PC-9 (cell line): ENCODE measurements at regions not wholly inside any gene's neighbourhood (a gene's known extent, or its start where the extent isn't known, plus 50 kb on each side); places are given as distances from the start of the nearest gene placed in this dataset.

Experiments
- BruUV-seq: library from RNA; stranded (reverse); fragments of 400-500 nt; replicated peaks from 2 replicates; lab custom pipeline; 2021; lab: Mats Ljungman, UMichigan
- CTCF ChIA-PET: fragments of 300-600 bp; sonication (Branson Sonifier 250); formaldehyde crosslinking; loops from one replicate; lab custom pipeline; 2022; ENCODE audit warnings: antibody characterized with exemption; lab: Charles Lee
- POLR2A ChIA-PET: fragments of 300-600 bp; sonication (Branson Sonifier 250); formaldehyde crosslinking; loops from one replicate; lab custom pipeline; 2022; ENCODE audit warnings: antibody characterized with exemption; ENCODE audit not compliant: unreplicated experiment; lab: Charles Lee
- DNase-seq, 2 experiments: peaks; one replicate each; pipeline versions ENCODE4 v3.0.0 to v3.0.0-alpha.2; 2015 to 2022; ENCODE audit warnings: mixed read lengths in 1 of 2
- H2AFZ ChIP-seq: fragments of 200-600 bp; sonication (generic); 2 replicates; pipeline ENCODE4 v1.8.1; 2017; ENCODE audit warnings: antibody characterized with exemption
- H3F3A ChIP-seq: fragments of 200-600 bp; sonication (generic); 2 replicates; pipeline ENCODE4 v1.8.1; 2017; ENCODE audit warnings: antibody characterized with exemption, mild to moderate bottlenecking, low read depth; ENCODE audit not compliant: insufficient read depth
- H3K27ac ChIP-seq: fragments of 200-600 bp; sonication (generic); 2 replicates; pipeline ENCODE4 v1.6.1; 2016; ENCODE audit warnings: mixed run types
- H3K27me3 ChIP-seq: fragments of 200-600 bp; sonication (generic); 2 replicates; pipeline ENCODE4 v1.6.1; 2016; ENCODE audit warnings: low read depth, mixed run types; ENCODE audit not compliant: insufficient read depth
- H3K36me3 ChIP-seq: fragments of 200-600 bp; sonication (generic); 2 replicates; pipeline ENCODE4 v1.6.1; 2016; ENCODE audit warnings: low read depth, mixed run types
- H3K4me1 ChIP-seq: fragments of 200-600 bp; sonication (generic); replicated peaks from 2 replicates; pipeline ENCODE4 v1.6.1; 2016; ENCODE audit warnings: mixed run types; ENCODE audit not compliant: insufficient read depth
- H3K4me2 ChIP-seq: fragments of 200-600 bp; sonication (generic); 2 replicates; pipeline ENCODE4 v1.6.1; 2017; ENCODE audit warnings: mixed run types
- H3K4me3 ChIP-seq: fragments of 200-600 bp; sonication (generic); 2 replicates; pipeline ENCODE4 v1.6.1; 2016; ENCODE audit warnings: mixed run types
- H3K79me2 ChIP-seq: fragments of 200-600 bp; sonication (generic); 2 replicates; pipeline ENCODE4 v1.6.1; 2017; ENCODE audit warnings: low read depth, mixed run types
- H3K9me2 ChIP-seq: fragments of 200-600 bp; sonication (generic); 2 replicates; pipeline ENCODE4 v1.8.1; 2017; ENCODE audit warnings: mild to moderate bottlenecking; ENCODE audit not compliant: insufficient read depth
- H3K9me3 ChIP-seq: fragments of 200-600 bp; sonication (generic); 2 replicates; pipeline ENCODE4 v1.8.1; 2016; ENCODE audit warnings: low read depth; ENCODE audit not compliant: insufficient read depth
- H4K20me1 ChIP-seq: fragments of 200-600 bp; sonication (generic); 2 replicates; pipeline ENCODE4 v1.8.1; 2017; ENCODE audit not compliant: insufficient read depth
- CTCF ChIP-seq: fragments of 200-600 bp; sonication (generic); conservative IDR thresholded peaks from 2 replicates; pipeline ENCODE4 v1.6.1; 2017; ENCODE audit warnings: mixed run types, antibody characterized with exemption, mild to moderate bottlenecking, moderate library complexity
- EZH2 ChIP-seq: fragments of 200-600 bp; sonication (generic); IDR thresholded peaks from 2 replicates; pipeline ENCODE4 v1.8.0; 2017; ENCODE audit warnings: antibody characterized with exemption, low read depth
- intact Hi-C: fragments of 100-400 bp; cut with micrococcal nuclease; formaldehyde crosslinking; loops from one replicate; pipeline ENCODE4 v1.10.0; 2022; ENCODE audit not compliant: unreplicated experiment

- no peak overlapping the region for H2AFZ ChIP-seq
- ChIA-PET POLR2A (no interaction called here), CTCF (no interaction called here)
- H3K9me2 ChIP-seq = no peaks in the 10 kb centered on the region
- no peaks in the 10 kb centered on the region; the same call in 1 of the 2 replicates for H4K20me1 ChIP-seq
- BruUV-seq = no TSS peak
- H3K79me2 ChIP-seq = no peaks in the 10 kb centered on the region
- H3K4me2 ChIP-seq = no peak overlapping the region
- no peak overlapping the region for H3K4me3 ChIP-seq
- H3K9me3 ChIP-seq = no peaks in the 10 kb centered on the region
- no peaks in the 10 kb centered on the region for H3F3A ChIP-seq
- no peaks in the 10 kb centered on the region for H3K36me3 ChIP-seq
- no peak for TF ChIP-seq CTCF
- no peak for TF ChIP-seq EZH2
- intact Hi-C loops = no loop called here
- no peaks in the 10 kb centered on the region; the same call in 1 of the 2 replicates for H3K27me3 ChIP-seq
- no peak overlapping the region for H3K27ac ChIP-seq
- no peaks in the 10 kb centered on the region for H3K4me1 ChIP-seq
- DNase-seq = no peak
These were observed 73.1 kb downstream of the RESF1 start for GRCh38 chr12:32032205-32032810.

- intact Hi-C loops = no loop called here
- Histone ChIP-seq H3K27ac (no peak overlapping the region), H3K79me2 (no peaks in the 10 kb centered on the region), H3K4me3 (no peak overlapping the region), H3K36me3 (no peaks in the 10 kb centered on the region), H4K20me1 (no peaks in the 10 kb centered on the region), H3K9me2 (no peaks in the 10 kb centered on the region), H3K9me3 (no peaks in the 10 kb centered on the region), H3F3A (no peaks in the 10 kb centered on the region), H3K27me3 (no peaks in the 10 kb centered on the region; the same call in 1 of the 2 replicates), H3K4me2 (no peak overlapping the region), H3K4me1 (no peaks in the 10 kb centered on the region), H2AFZ (no peak overlapping the region)
- no peak for TF ChIP-seq CTCF
- ChIA-PET CTCF (interaction anchor here (0.5 kb wide), 1 partner anchor 28 kb away, joined by 4 read pairs; no protein-coding TSS in a partner anchor), POLR2A (no interaction called here)
- DNase-seq = no peak
- BruUV-seq = no TSS peak
These were observed 73.2 kb upstream of the BICD1 start for GRCh38 chr12:32033406-32033805.

- ChIA-PET POLR2A (no interaction called here), CTCF (no interaction called here)
- no peak overlapping the region for H3K27ac ChIP-seq
- H3K79me2 ChIP-seq = no peaks in the 10 kb centered on the region
- no peak overlapping the region for H3K4me2 ChIP-seq
- no TSS peak for BruUV-seq
- no peak for DNase-seq
- no peak for TF ChIP-seq EZH2
- TF ChIP-seq CTCF = no peak
- no peaks in the 10 kb centered on the region for H3K9me2 ChIP-seq
- H3K4me3 ChIP-seq = no peak overlapping the region
- H3K36me3 ChIP-seq = no peaks in the 10 kb centered on the region
- H2AFZ ChIP-seq = no peak overlapping the region
- no peaks in the 10 kb centered on the region for H3K4me1 ChIP-seq
- H3K9me3 ChIP-seq = no peaks in the 10 kb centered on the region
- H4K20me1 ChIP-seq = no peaks in the 10 kb centered on the region
- intact Hi-C loops = no loop called here
- H3F3A ChIP-seq = no peaks in the 10 kb centered on the region
- no peaks in the 10 kb centered on the region; the same call in 1 of the 2 replicates for H3K27me3 ChIP-seq
These were observed 72.6 kb upstream of the BICD1 start for GRCh38 chr12:32034045-32034444.
